HEK293T (cell line): ENCODE measurements at regions not wholly inside any gene's neighbourhood (a gene's known extent, or its start where the extent isn't known, plus 50 kb on each side); places are given as distances from the start of the nearest gene placed in this dataset.

Experiments
- ELF4 ChIP-seq: fragments of 450-650 bp; IDR thresholded peaks from 2 replicates; pipeline ENCODE4 v1.6.1; 2017; ENCODE audit warnings: antibody characterized with exemption
- LEF1 ChIP-seq: fragments of 450-650 bp; IDR thresholded peaks from 2 replicates; pipeline ENCODE4 v1.6.1; 2017; ENCODE audit warnings: mild to moderate bottlenecking, borderline replicate concordance
- SP1 ChIP-seq: fragments of 450-650 bp; IDR thresholded peaks from 2 replicates; pipeline ENCODE4 v1.6.1; 2017
- TARDBP ChIP-seq: fragments of 450-650 bp; IDR thresholded peaks from 2 replicates; pipeline ENCODE4 v1.6.1; 2016
- TF ChIP-seq, protein P1 (sequence below): fragments of 450-650 bp; IDR thresholded peaks from 2 replicates; pipeline ENCODE4 v1.6.1; 2016

DNA sequence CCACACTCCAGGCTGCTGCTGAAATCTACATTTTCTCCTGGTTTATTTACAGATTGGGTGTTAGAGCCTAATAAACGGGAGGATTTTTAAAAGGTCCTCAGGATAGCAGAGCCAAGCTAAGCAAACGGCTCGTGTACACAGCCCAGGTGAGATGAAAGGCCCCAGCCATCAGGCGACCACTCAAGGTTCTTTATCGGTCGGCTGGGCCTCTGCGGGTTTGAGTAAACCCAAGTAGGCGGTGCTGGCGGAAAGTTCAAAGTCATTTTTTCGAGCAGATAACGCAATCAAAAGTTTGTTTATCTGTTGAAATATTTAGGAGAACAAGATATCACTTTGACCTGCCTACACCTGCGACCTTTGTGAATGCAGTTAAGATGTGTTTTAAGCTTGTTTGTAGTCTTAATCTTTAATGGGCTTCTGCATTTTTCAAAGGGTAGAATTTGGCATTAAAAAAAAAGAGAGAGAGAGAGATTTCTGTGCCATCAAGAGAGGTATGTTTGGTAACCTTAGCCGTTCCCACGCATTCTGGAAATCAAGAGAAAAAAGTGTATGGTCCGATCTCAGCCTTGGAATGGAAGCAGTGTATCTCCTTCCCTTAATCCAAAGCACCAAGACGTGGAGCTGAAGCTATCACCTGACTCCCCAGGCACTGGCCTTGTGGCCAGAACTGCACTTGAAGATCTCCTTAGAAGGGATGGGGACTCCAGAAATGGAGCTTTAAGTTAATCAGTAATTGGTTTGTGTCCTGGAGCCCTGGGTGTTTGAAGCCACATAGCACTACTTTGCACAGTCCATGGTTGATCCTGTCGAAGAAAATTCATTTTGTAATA lies 301.7 kb upstream of the IRX5 start:
- TF ChIP-seq, protein P1, sequence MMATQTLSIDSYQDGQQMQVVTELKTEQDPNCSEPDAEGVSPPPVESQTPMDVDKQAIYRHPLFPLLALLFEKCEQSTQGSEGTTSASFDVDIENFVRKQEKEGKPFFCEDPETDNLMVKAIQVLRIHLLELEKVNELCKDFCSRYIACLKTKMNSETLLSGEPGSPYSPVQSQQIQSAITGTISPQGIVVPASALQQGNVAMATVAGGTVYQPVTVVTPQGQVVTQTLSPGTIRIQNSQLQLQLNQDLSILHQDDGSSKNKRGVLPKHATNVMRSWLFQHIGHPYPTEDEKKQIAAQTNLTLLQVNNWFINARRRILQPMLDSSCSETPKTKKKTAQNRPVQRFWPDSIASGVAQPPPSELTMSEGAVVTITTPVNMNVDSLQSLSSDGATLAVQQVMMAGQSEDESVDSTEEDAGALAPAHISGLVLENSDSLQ: no peak
- TF ChIP-seq LEF1: no peak
- TF ChIP-seq TARDBP: no peak
- no peak for TF ChIP-seq ELF4
- no peak for TF ChIP-seq SP1
